H1 (cell line): ENCODE measurements at regions not wholly inside any gene's neighbourhood (a gene's known extent, or its start where the extent isn't known, plus 50 kb on each side); places are given as distances from the start of the nearest gene placed in this dataset.

Source experiments
- CTCF ChIA-PET: fragments of 300-600 bp; sonication (Branson Sonifier 250); formaldehyde crosslinking; loops from one replicate; lab custom pipeline; 2021; ENCODE audit not compliant: partially characterized antibody; lab: Charles Lee
- POLR2A ChIA-PET: fragments of 300-600 bp; sonication (Branson Sonifier 250); formaldehyde crosslinking; loops from one replicate; lab custom pipeline; 2021; ENCODE audit warnings: inconsistent platforms; ENCODE audit not compliant: partially characterized antibody; lab: Charles Lee
- DNase-seq, 2 experiments: peaks; one replicate each; pipeline versions ENCODE4 v3.0.0 to v3.0.0-alpha.2; 2010 to 2022; ENCODE audit warnings: low spot score in 2 of 2, low read depth in 1 of 2, mixed read lengths in 1 of 2
- FAIRE-seq: peaks from 2 replicates; lab custom pipeline; 2011; peaks lifted over from hg19 to GRCh38; lab: Jason Lieb, UNC
- H2AFZ ChIP-seq: 2 replicates; pipeline ENCODE4 v1.8.1; 2012; ENCODE audit warnings: low read length, inconsistent platforms
- H2AK5ac ChIP-seq: 2 replicates; pipeline ENCODE4 v1.6.1; 2013; ENCODE audit warnings: low read depth, low read length
- H2BK120ac ChIP-seq: replicated peaks from 2 replicates; pipeline ENCODE3; 2013; ENCODE audit warnings: low read depth, low read length, inconsistent platforms
- H2BK12ac ChIP-seq: 2 replicates; pipeline ENCODE4 v1.6.1; 2013; ENCODE audit warnings: low read depth, low read length
- H2BK15ac ChIP-seq: 2 replicates; pipeline ENCODE4 v1.6.1; 2013; ENCODE audit warnings: low read length
- H2BK20ac ChIP-seq: 2 replicates; pipeline ENCODE4 v1.6.1; 2013; ENCODE audit warnings: low read length
- H2BK5ac ChIP-seq: 2 replicates; pipeline ENCODE4 v1.6.1; 2013; ENCODE audit warnings: low read depth, low read length
- H3K14ac ChIP-seq: 2 replicates; pipeline ENCODE4 v1.6.1; 2013; ENCODE audit warnings: inconsistent platforms; ENCODE audit not compliant: insufficient read length
- H3K18ac ChIP-seq: 2 replicates; pipeline ENCODE4 v1.6.1; 2013; ENCODE audit warnings: low read length; ENCODE audit errors: extremely low read depth
- H3K23ac ChIP-seq: 2 replicates; pipeline ENCODE4 v1.6.1; 2013; ENCODE audit warnings: inconsistent platforms; ENCODE audit not compliant: insufficient read length
- H3K23me2 ChIP-seq: 2 replicates; pipeline ENCODE4 v1.6.1; 2013; ENCODE audit warnings: low read depth, low read length
- H3K27ac ChIP-seq: 2 replicates; pipeline ENCODE4 v1.6.1; 2011; ENCODE audit warnings: low read depth, low read length, inconsistent platforms
- H3K27me3 ChIP-seq, 4 experiments: replicated peaks in 1 of 4; 1 replicate in 1 of 4; 2 replicates in 3 of 4; pipeline versions ENCODE4 v1.6.1 to v1.8.1; 2011 to 2013; ENCODE audit warnings: low read length in 3 of 4, mild to moderate bottlenecking in 3 of 4, inconsistent platforms in 2 of 4, mixed read lengths in 2 of 4, moderate library complexity in 1 of 4; ENCODE audit not compliant: control insufficient read depth in 3 of 4, insufficient read depth in 3 of 4; ENCODE audit errors: extremely low read depth in 1 of 4
- H3K36me3 ChIP-seq, 4 experiments: 2 replicates each; pipeline versions ENCODE4 v1.6.1 to v1.8.1; 2011 to 2013; ENCODE audit warnings: mild to moderate bottlenecking in 4 of 4, low read length in 3 of 4, moderate library complexity in 2 of 4, control low read depth in 1 of 4, inconsistent platforms in 1 of 4; ENCODE audit not compliant: insufficient read depth in 4 of 4, control insufficient read depth in 2 of 4
- H3K4ac ChIP-seq: replicated peaks from 2 replicates; pipeline ENCODE3; 2013; ENCODE audit warnings: low read length, low read depth, mixed read lengths, inconsistent platforms; ENCODE audit not compliant: insufficient read length
- H3K4me1 ChIP-seq, 4 experiments: replicated peaks in 1 of 4; 1 replicate in 1 of 4; 2 replicates in 3 of 4; pipeline versions ENCODE4 v1.6.1 to v1.8.1; 2011 to 2013; ENCODE audit warnings: low read length in 3 of 4, inconsistent platforms in 2 of 4, mixed read lengths in 1 of 4; ENCODE audit not compliant: insufficient read depth in 4 of 4, control insufficient read depth in 3 of 4
- H3K4me2 ChIP-seq, 2 experiments: 2 replicates each; pipeline versions ENCODE4 v1.6.1 to v1.8.1; 2011 to 2013; ENCODE audit warnings: low read depth in 2 of 2, low read length in 2 of 2, control low read depth in 1 of 2, inconsistent platforms in 1 of 2, mild to moderate bottlenecking in 1 of 2; ENCODE audit not compliant: insufficient read depth in 1 of 2
- H3K4me3 ChIP-seq, 4 experiments: fragments of 200-600, 300-600 bp in 1 of 4; sonication (generic), shearing (Covaris generic), sonication (Bioruptor Twin) in 1 of 4; 2 replicates each; pipeline versions ENCODE4 v1.5.1 to v1.8.1; 2011 to 2016; ENCODE audit warnings: low read length in 4 of 4, low read depth in 3 of 4, control low read depth in 2 of 4, inconsistent platforms in 2 of 4, mild to moderate bottlenecking in 2 of 4, mixed read lengths in 1 of 4, moderate library complexity in 1 of 4; ENCODE audit not compliant: insufficient read depth in 2 of 4; ENCODE audit errors: extremely low read depth in 1 of 4
- H3K56ac ChIP-seq: replicated peaks from 2 replicates; pipeline ENCODE3; 2013; ENCODE audit warnings: low read depth, mild to moderate bottlenecking, mixed read lengths, low read length, inconsistent platforms; ENCODE audit not compliant: insufficient read length
- H3K79me1 ChIP-seq: 2 replicates; pipeline ENCODE4 v1.6.1; 2013; ENCODE audit warnings: low read depth, low read length, control low read depth
- H3K79me2 ChIP-seq, 2 experiments: 2 replicates each; pipeline versions ENCODE4 v1.6.1 to v1.8.1; 2012 to 2013; ENCODE audit warnings: low read length in 2 of 2, mild to moderate bottlenecking in 2 of 2, inconsistent platforms in 1 of 2; ENCODE audit not compliant: insufficient read depth in 2 of 2, control insufficient read depth in 1 of 2
- H3K9ac ChIP-seq, 4 experiments: replicated peaks in 1 of 4; 1 replicate in 1 of 4; 2 replicates in 3 of 4; pipeline versions ENCODE4 v1.6.1 to v1.8.1; 2011 to 2013; ENCODE audit warnings: low read depth in 3 of 4, low read length in 3 of 4, control low read depth in 2 of 4, mild to moderate bottlenecking in 2 of 4, moderate library complexity in 2 of 4, inconsistent platforms in 1 of 4; ENCODE audit errors: extremely low read depth in 1 of 4
- H3K9me3 ChIP-seq, 2 experiments: 2 replicates each; pipeline versions ENCODE4 v1.6.1 to v1.8.1; 2012 to 2013; ENCODE audit warnings: mild to moderate bottlenecking in 2 of 2, moderate library complexity in 2 of 2, control low read depth in 1 of 2, inconsistent platforms in 1 of 2, low read depth in 1 of 2, low read length in 1 of 2, mixed read lengths in 1 of 2; ENCODE audit not compliant: insufficient read depth in 2 of 2
- H4K20me1 ChIP-seq, 2 experiments: replicated peaks in 1 of 2; 2 replicates each; pipeline versions ENCODE3 to v1.8.1; 2011 to 2013; ENCODE audit warnings: inconsistent platforms in 2 of 2, low read length in 2 of 2, mild to moderate bottlenecking in 1 of 2; ENCODE audit not compliant: insufficient read depth in 2 of 2, control insufficient read depth in 1 of 2
- H4K5ac ChIP-seq: 2 replicates; pipeline ENCODE4 v1.6.1; 2013; ENCODE audit warnings: low read length, low read depth, mixed read lengths, inconsistent platforms; ENCODE audit not compliant: insufficient read length
- H4K8ac ChIP-seq: 2 replicates; pipeline ENCODE4 v1.8.0; 2013; ENCODE audit warnings: mild to moderate bottlenecking, moderate library complexity, low read length, inconsistent platforms; ENCODE audit not compliant: insufficient read depth; ENCODE audit errors: extremely low read depth
- H4K91ac ChIP-seq: replicated peaks from 2 replicates; pipeline ENCODE3; 2013; ENCODE audit warnings: low read length, mixed read lengths, inconsistent platforms; ENCODE audit not compliant: insufficient read length
- ASH2L ChIP-seq: fragments of 200-600, 300-600 bp; sonication (generic); IDR thresholded peaks from one replicate; pipeline ENCODE4 v1.7.1; 2017; ENCODE audit warnings: low read length
- ATF2 ChIP-seq: IDR thresholded peaks from 2 replicates; pipeline ENCODE4 v1.6.1; 2012; ENCODE audit warnings: low read length, inconsistent platforms
- BACH1 ChIP-seq: IDR thresholded peaks from 2 replicates; pipeline ENCODE4 v1.6.1; 2012; ENCODE audit warnings: low read length, improper control_type of control experiment
- CBX8 ChIP-seq: fragments of 300-800, 300-1000 bp; sonication (generic); IDR thresholded peaks from 2 replicates; pipeline ENCODE4 v1.7.1; 2016; ENCODE audit warnings: low read depth, low read length, borderline replicate concordance
- CHD1 ChIP-seq: IDR thresholded peaks from 2 replicates; pipeline ENCODE4 v1.6.1; 2012; ENCODE audit warnings: low read depth, low read length, improper control_type of control experiment
- EZH2 ChIP-seq: fragments of 200-600 bp; sonication (generic); IDR thresholded peaks from 2 replicates; pipeline ENCODE4 v1.7.1; 2012; ENCODE audit warnings: low read depth, mild to moderate bottlenecking, moderate library complexity, low read length, inconsistent platforms; ENCODE audit not compliant: severe bottlenecking
- KDM1A ChIP-seq: fragments of 200-600, 300-600 bp; sonication (generic); IDR thresholded peaks from 2 replicates; pipeline ENCODE4 v1.7.1; 2016; ENCODE audit warnings: mild to moderate bottlenecking, low read length, borderline replicate concordance
- KDM5A ChIP-seq: fragments of 200-600 bp; IDR thresholded peaks from 2 replicates; pipeline ENCODE4 v1.7.1; 2012; ENCODE audit warnings: mild to moderate bottlenecking, low read length, inconsistent platforms, mixed read lengths
- MAX ChIP-seq: IDR thresholded peaks from 2 replicates; pipeline ENCODE4 v1.6.1; 2012; ENCODE audit warnings: inconsistent platforms
- SAP30 ChIP-seq: fragments of 300-600 bp; sonication (generic); IDR thresholded peaks from 2 replicates; pipeline ENCODE4 v1.7.1; 2012; ENCODE audit warnings: low read length, moderate library complexity, mild to moderate bottlenecking, inconsistent platforms; ENCODE audit not compliant: insufficient read depth, insufficient replicate concordance
- SIN3A ChIP-seq, 2 experiments: IDR thresholded peaks in 1 of 2; conservative IDR thresholded peaks in 1 of 2; 2 replicates each; pipeline ENCODE4 v1.6.1; 2011 to 2012; ENCODE audit warnings: low read length in 2 of 2, improper control_type of control experiment in 1 of 2, low read depth in 1 of 2, mild to moderate bottlenecking in 1 of 2
- SRF ChIP-seq: IDR thresholded peaks from 2 replicates; pipeline ENCODE4 v1.6.1; 2011; ENCODE audit warnings: mild to moderate bottlenecking, low read depth, low read length, moderate library complexity
- WGBS, 2 experiments: shearing (Covaris generic) in 1 of 2; methylation state at CpG; one replicate each; pipeline versions ENCODE4 v1.1.6 to v1.1.7; 2013 to 2015; ENCODE audit warnings: low lambda C conversion rate in 2 of 2, mixed read lengths in 2 of 2, inconsistent platforms in 1 of 2, low coverage in 1 of 2, missing lambda C conversion rate in 1 of 2; ENCODE audit not compliant: insufficient replicate concordance in 2 of 2, insufficient coverage in 1 of 2, insufficient read length in 1 of 2; ENCODE audit errors: extremely low coverage in 1 of 2, missing lambda C conversion rate in 1 of 2; 5-methylcytosine and 5-hydroxymethylcytosine counted together

GRCh38 chr13:50393628-50394027 is 378.4 kb downstream of the KCNRG start:
- no peak overlapping the region for H3K27ac ChIP-seq
- H3K18ac ChIP-seq, result no peak overlapping the region
- no peak overlapping the region for H4K5ac ChIP-seq
- TF ChIP-seq SRF (no peak), KDM5A (no peak), ASH2L (no peak), CBX8 (no peak), KDM1A (no peak), BACH1 (no peak), CHD1 (no peak), EZH2 (no peak), MAX (peak; percentile 40; the same call in 1 of the 2 replicates), SIN3A (conservative IDR thresholded peaks at IDR 0.05 in 1 of 2, IDR thresholded peaks at IDR 0.05 in 1 of 2; ENCODE audit: low read depth in 1 of 2, low read length in 2 of 2) (peak in 1 of 2 experiments; percentile 67; a peak in 1 of 4 replicates), ATF2 (no peak), SAP30 (no peak)
- H3K23me2 ChIP-seq, result no peaks in the 10 kb centered on the region
- H4K20me1 ChIP-seq, result no peaks in the 10 kb centered on the region
- H4K91ac ChIP-seq, result no peak overlapping the region
- no peak overlapping the region for H3K14ac ChIP-seq
- no peaks in the 10 kb centered on the region for H3K79me2 ChIP-seq
- DNase-seq (no peak), FAIRE-seq (peak; percentile 88)
- no peak overlapping the region for H3K4ac ChIP-seq
- no peak overlapping the region for H3K56ac ChIP-seq
- H2BK15ac ChIP-seq, result no peak overlapping the region
- H2BK5ac ChIP-seq, result no peak overlapping the region
- no peak overlapping the region for H3K4me2 ChIP-seq
- H3K27me3 ChIP-seq, result no peaks in the 10 kb centered on the region
- H3K4me3 ChIP-seq, result no peak overlapping the region
- H2BK12ac ChIP-seq, result no peak overlapping the region
- no peak overlapping the region for H3K23ac ChIP-seq
- H3K9me3 ChIP-seq, result no peaks in the 10 kb centered on the region; a peak in 1 of 4 replicates
- H2AFZ ChIP-seq, result no peak overlapping the region
- no peak overlapping the region for H2BK20ac ChIP-seq
- H2BK120ac ChIP-seq, result no peak overlapping the region
- ChIA-PET CTCF (interaction anchor here (0.6 kb wide), 1 partner anchor 58 kb away, joined by 4 read pairs; no protein-coding TSS in a partner anchor), POLR2A (interaction anchor here (0.6 to 1.0 kb wide), 2 partner anchors 19 to 688 kb away, joined by 3 to 5 read pairs; no protein-coding TSS in a partner anchor)
- H3K9ac ChIP-seq, result no peak overlapping the region
- no peak overlapping the region for H4K8ac ChIP-seq
- H2AK5ac ChIP-seq, result no peak overlapping the region
- H3K36me3 ChIP-seq, result no peaks in the 10 kb centered on the region
- no peaks in the 10 kb centered on the region for H3K79me1 ChIP-seq
- H3K4me1 ChIP-seq, result peaks cover 0 to 8% (median 6%) of the 10 kb centered on the region in 4 experiments; a peak in 5 of 7 replicates
- 29% methylated on average over 6 of the region's 6 CpGs; no CpG with 5 or more reads in 1 of the 2 experiments for WGBS, 2 experiments
